HCT116 (cell line): ENCODE measurements at regions not wholly inside any gene's neighbourhood (a gene's known extent, or its start where the extent isn't known, plus 50 kb on each side); places are given as distances from the start of the nearest gene placed in this dataset.

ENCODE experiments used
- ATAC-seq: fragments of 200-7000 bp; cut with Tn5 transposase; 2 replicates; pipeline ENCODE4 v1.9.1; 2020; ENCODE audit warnings: mild to moderate bottlenecking, moderate library complexity
- BruUV-seq: library from RNA; stranded (reverse); fragments of 400-500 nt; replicated peaks from 2 replicates; lab custom pipeline; 2021; lab: Mats Ljungman, UMichigan
- CTCF ChIA-PET: fragments of 300-600 bp; sonication (Branson Sonifier 250); formaldehyde crosslinking; loops from one replicate; lab custom pipeline; 2021; ENCODE audit warnings: antibody characterized with exemption; lab: Charles Lee
- POLR2A ChIA-PET: fragments of 300-600, 350-600 bp; sonication (Branson Sonifier 250); formaldehyde crosslinking; loops from one replicate; lab custom pipeline; 2021; ENCODE audit warnings: antibody characterized with exemption; lab: Charles Lee
- RAD21 ChIA-PET, 2 experiments: fragments of 300-600 bp; sonication (Branson Sonifier 250); formaldehyde crosslinking; loops; one replicate each; lab custom pipeline; 2023; ENCODE audit warnings: low total read pairs in 2 of 2; ENCODE audit not compliant: uncharacterized antibody in 2 of 2, unreplicated experiment in 2 of 2, low non-redundant PET in 1 of 2; lab: Charles Lee
- DNase-seq: peaks from one replicate; pipeline ENCODE4 v3.0.0-alpha.2; 2010; ENCODE audit warnings: low read depth, low spot score
- H2AFZ ChIP-seq: fragments of 200-600 bp; shearing (Covaris generic), sonication (generic); 2 replicates; pipeline ENCODE4 v1.6.1; 2017; ENCODE audit warnings: low read depth, mixed run types, mixed read lengths, antibody characterized with exemption, low read length; ENCODE audit not compliant: poor library complexity, severe bottlenecking
- H3K27ac ChIP-seq: 2 replicates; pipeline ENCODE4 v1.5.1; 2012; ENCODE audit warnings: low read depth, low read length
- H3K27me3 ChIP-seq: fragments of 200-600 bp; sonication (generic); 2 replicates; pipeline ENCODE4 v1.6.1; 2016; ENCODE audit warnings: mixed run types, low read length, mixed read lengths; ENCODE audit not compliant: insufficient read depth
- H3K36me3 ChIP-seq, 2 experiments: fragments of 200-500 bp in 1 of 2; fragments of 200-600 bp in 1 of 2; sonication (Bioruptor generic) in 1 of 2; sonication (generic) in 1 of 2; 2 replicates each; pipeline versions ENCODE4 v1.5.1 to v1.6.1; 2014 to 2016; ENCODE audit warnings: low read length in 2 of 2, inconsistent platforms in 1 of 2, mixed read lengths in 1 of 2, mixed run types in 1 of 2; ENCODE audit not compliant: insufficient read depth in 2 of 2, control insufficient read depth in 1 of 2
- H3K4me1 ChIP-seq, 2 experiments: fragments of 200-600 bp in 1 of 2; sonication (generic) in 1 of 2; 2 replicates each; pipeline versions ENCODE4 v1.5.1 to v1.6.1; 2012 to 2017; ENCODE audit warnings: low read length in 2 of 2, inconsistent platforms in 1 of 2, mild to moderate bottlenecking in 1 of 2, mixed read lengths in 1 of 2, mixed run types in 1 of 2, moderate library complexity in 1 of 2; ENCODE audit not compliant: insufficient read depth in 2 of 2, control insufficient read depth in 1 of 2
- H3K4me2 ChIP-seq: fragments of 200-600 bp; sonication (generic); 2 replicates; pipeline ENCODE4 v1.6.1; 2017; ENCODE audit warnings: mixed run types, low read length, mixed read lengths
- H3K4me3 ChIP-seq, 2 experiments: fragments of 200-600 bp in 1 of 2; sonication (generic) in 1 of 2; replicated peaks in 1 of 2; 2 replicates each; pipeline ENCODE4 v1.5.1; 2011 to 2016; ENCODE audit warnings: low read length in 2 of 2, control low read depth in 1 of 2, low read depth in 1 of 2, mild to moderate bottlenecking in 1 of 2, mixed read lengths in 1 of 2, mixed run types in 1 of 2
- H3K79me2 ChIP-seq: fragments of 200-600 bp; sonication (generic); 2 replicates; pipeline ENCODE4 v1.6.1; 2017; ENCODE audit warnings: mild to moderate bottlenecking, mixed run types, low read length, moderate library complexity, mixed read lengths; ENCODE audit not compliant: insufficient read depth
- H3K9ac ChIP-seq: fragments of 200-600 bp; sonication (generic); 2 replicates; pipeline ENCODE4 v1.6.1; 2016; ENCODE audit warnings: low read length, mixed read lengths
- H3K9me2 ChIP-seq: fragments of 200-600 bp; sonication (generic), shearing (Covaris generic); 2 replicates; pipeline ENCODE4 v1.6.1; 2017; ENCODE audit warnings: mixed run types, mild to moderate bottlenecking, moderate library complexity; ENCODE audit not compliant: insufficient read depth
- H3K9me3 ChIP-seq, 2 experiments: fragments of 200-500 bp in 1 of 2; fragments of 200-600 bp in 1 of 2; sonication (Bioruptor generic) in 1 of 2; sonication (generic) in 1 of 2; 2 replicates each; pipeline ENCODE4 v1.6.1; 2014 to 2017; ENCODE audit warnings: low read length in 2 of 2, mixed read lengths in 2 of 2, inconsistent platforms in 1 of 2, low read depth in 1 of 2, mild to moderate bottlenecking in 1 of 2, mixed run types in 1 of 2, moderate library complexity in 1 of 2; ENCODE audit not compliant: control insufficient read depth in 1 of 2, insufficient read depth in 1 of 2
- H4K20me1 ChIP-seq: fragments of 200-600 bp; sonication (generic), shearing (Covaris generic); 2 replicates; pipeline ENCODE4 v1.6.1; 2017; ENCODE audit warnings: mixed run types, mild to moderate bottlenecking, moderate library complexity; ENCODE audit not compliant: insufficient read depth
- CEBPB ChIP-seq: IDR thresholded peaks from 2 replicates; pipeline ENCODE4 v1.6.1; 2012; ENCODE audit warnings: low read depth
- CTCF ChIP-seq, 3 experiments: fragments of 200-600 bp in 1 of 3; sonication (generic) in 1 of 3; IDR thresholded peaks in 2 of 3; conservative IDR thresholded peaks in 1 of 3; 2 replicates each; pipeline ENCODE4 v1.5.1; 2012 to 2017; ENCODE audit warnings: low read depth in 2 of 3, low read length in 2 of 3, antibody characterized with exemption in 1 of 3, borderline replicate concordance in 1 of 3, control low read depth in 1 of 3, mild to moderate bottlenecking in 1 of 3, mixed read lengths in 1 of 3, mixed run types in 1 of 3, moderate library complexity in 1 of 3; ENCODE audit not compliant: insufficient read depth in 1 of 3
- EGR1 ChIP-seq: IDR thresholded peaks from 2 replicates; pipeline ENCODE4 v1.6.1; 2012; ENCODE audit warnings: low read depth
- EZH2 ChIP-seq: fragments of 200-600 bp; sonication (generic); IDR thresholded peaks from 2 replicates; pipeline ENCODE4 v1.6.1; 2017; ENCODE audit warnings: antibody characterized with exemption, mixed run types
- FOSL1 ChIP-seq: IDR thresholded peaks from 2 replicates; pipeline ENCODE4 v1.6.1; 2012; ENCODE audit warnings: low read depth
- JUND ChIP-seq: IDR thresholded peaks from 2 replicates; pipeline ENCODE4 v1.6.1; 2012
- MAX ChIP-seq: IDR thresholded peaks from 2 replicates; pipeline ENCODE4 v1.6.1; 2012
- POLR2A ChIP-seq: IDR thresholded peaks from 2 replicates; pipeline ENCODE4 v1.7.0; 2011; ENCODE audit warnings: borderline replicate concordance; ENCODE audit not compliant: insufficient read depth, insufficient read length; ENCODE audit errors: extremely low read depth
- POLR2AphosphoS5 ChIP-seq: IDR thresholded peaks from 2 replicates; pipeline ENCODE4 v1.6.1; 2011; ENCODE audit warnings: mild to moderate bottlenecking, low read depth, low read length, moderate library complexity
- RAD21 ChIP-seq: IDR thresholded peaks from 2 replicates; pipeline ENCODE4 v1.6.1; 2012; ENCODE audit warnings: low read depth, mild to moderate bottlenecking
- REST ChIP-seq: IDR thresholded peaks from 2 replicates; pipeline ENCODE4 v1.6.1; 2012; ENCODE audit warnings: low read depth
- SIN3A ChIP-seq: IDR thresholded peaks from 2 replicates; pipeline ENCODE4 v1.6.1; 2012; ENCODE audit warnings: low read depth
- SP1 ChIP-seq: IDR thresholded peaks from 2 replicates; pipeline ENCODE4 v1.6.1; 2012; ENCODE audit warnings: low read depth
- ZFX ChIP-seq: fragments of 450-650 bp; IDR thresholded peaks from 2 replicates; pipeline ENCODE4 v1.6.1; 2017
- ZNF274 ChIP-seq: fragments of 200-500 bp; sonication (Bioruptor generic); IDR thresholded peaks from 2 replicates; pipeline ENCODE4 v1.6.1; 2014; ENCODE audit warnings: mild to moderate bottlenecking, low read depth, low read length, inconsistent platforms
- intact Hi-C: fragments of 100-400 bp; cut with micrococcal nuclease; formaldehyde crosslinking; loops from 2 replicates; pipeline ENCODE4 v1.10.0; 2022
- TF ChIP-seq, protein P1 (sequence below): IDR thresholded peaks from 2 replicates; pipeline ENCODE4 v1.6.1; 2012
- TF ChIP-seq, protein P2 (sequence below): IDR thresholded peaks from 2 replicates; pipeline ENCODE4 v1.6.1; 2011; ENCODE audit warnings: mild to moderate bottlenecking, low read length, moderate library complexity; ENCODE audit not compliant: insufficient replicate concordance; ENCODE audit errors: extremely low read depth

DNA sequence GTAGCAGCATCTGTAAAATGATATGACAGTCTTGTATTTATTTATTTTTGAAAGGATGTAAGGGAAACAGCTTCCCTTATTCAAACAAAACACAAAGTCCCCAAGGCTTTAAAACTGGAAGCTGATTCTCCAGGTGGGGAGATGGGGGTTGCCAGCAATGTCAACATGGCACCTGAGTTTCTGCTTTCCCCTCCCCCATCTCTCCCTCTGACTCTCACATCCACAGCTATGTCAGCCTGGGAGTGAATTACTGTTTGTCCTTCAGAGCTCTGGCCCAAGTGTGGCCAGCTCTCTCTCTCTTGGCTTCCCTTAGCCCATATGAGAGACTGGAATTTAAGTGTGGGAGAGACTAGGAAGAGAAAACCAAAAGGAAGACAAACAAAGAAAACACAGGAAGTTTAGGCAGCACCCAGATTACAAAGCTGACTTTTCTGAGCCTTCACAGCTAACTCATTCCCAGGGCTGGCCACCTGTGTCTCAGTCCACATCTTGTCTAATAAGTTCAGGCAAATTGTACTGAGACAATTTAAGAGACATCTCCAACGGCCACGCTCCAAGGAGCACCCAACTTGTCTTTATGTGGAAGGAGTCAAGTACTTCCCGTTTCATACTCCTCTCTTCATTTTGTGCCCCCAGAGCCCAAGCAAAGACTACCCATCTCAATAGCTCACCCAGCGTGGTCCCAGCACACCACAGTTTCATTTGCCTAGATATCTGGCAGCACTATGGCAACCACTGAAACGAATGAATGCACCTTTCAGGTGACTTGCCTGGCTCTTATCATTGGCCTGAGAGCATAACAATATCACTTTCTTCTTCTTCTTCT, 69.2 kb downstream of the SOX9 start (continued):
- no peak for TF ChIP-seq MAX
- TF ChIP-seq JUND = no peak
- TF ChIP-seq POLR2AphosphoS5 = no peak
- TF ChIP-seq EZH2 = no peak
- no peak for TF ChIP-seq ZFX
- TF ChIP-seq, protein P1, sequence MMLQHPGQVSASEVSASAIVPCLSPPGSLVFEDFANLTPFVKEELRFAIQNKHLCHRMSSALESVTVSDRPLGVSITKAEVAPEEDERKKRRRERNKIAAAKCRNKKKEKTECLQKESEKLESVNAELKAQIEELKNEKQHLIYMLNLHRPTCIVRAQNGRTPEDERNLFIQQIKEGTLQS = no peak
- no peak for TF ChIP-seq SP1
- no peak for TF ChIP-seq CEBPB
- no peak for TF ChIP-seq REST
- TF ChIP-seq FOSL1 = no peak
- TF ChIP-seq EGR1 = no peak

- Histone ChIP-seq H3K9ac (no peak overlapping the region), H3K79me2 (no peaks in the 10 kb centered on the region), H3K27me3 (no peaks in the 10 kb centered on the region), H3K36me3 (no peaks in the 10 kb centered on the region), H3K9me2 (no peaks in the 10 kb centered on the region), H3K4me3 (no peak overlapping the region), H3K9me3 (peaks cover 0 to 7% of the 10 kb centered on the region in 2 experiments; a peak in 1 of 4 replicates), H3K4me1 (no peaks in the 10 kb centered on the region), H3K27ac (no peak overlapping the region), H3K4me2 (no peak overlapping the region), H2AFZ (no peak overlapping the region), H4K20me1 (no peaks in the 10 kb centered on the region)
- ATAC-seq (no peak), DNase-seq (no peak)
- RAD21 ChIA-PET = no interaction called here
- POLR2A ChIA-PET = no interaction called here
- BruUV-seq = no TSS peak
- CTCF ChIA-PET = no interaction called here
- intact Hi-C loops = no loop called here
- TF ChIP-seq POLR2A (no peak), JUND (no peak), SIN3A (no peak), RAD21 (no peak), SP1 (no peak), FOSL1 (no peak), EGR1 (no peak), ZNF274 (no peak), CTCF (IDR thresholded peaks at IDR 0.05 in 2 of 3, conservative IDR thresholded peaks at IDR 0.05 in 1 of 3; ENCODE audit: borderline replicate concordance in 1 of 3, insufficient read depth in 1 of 3, low read depth in 2 of 3, low read length in 2 of 3) (no peak)
- TF ChIP-seq, protein P2, sequence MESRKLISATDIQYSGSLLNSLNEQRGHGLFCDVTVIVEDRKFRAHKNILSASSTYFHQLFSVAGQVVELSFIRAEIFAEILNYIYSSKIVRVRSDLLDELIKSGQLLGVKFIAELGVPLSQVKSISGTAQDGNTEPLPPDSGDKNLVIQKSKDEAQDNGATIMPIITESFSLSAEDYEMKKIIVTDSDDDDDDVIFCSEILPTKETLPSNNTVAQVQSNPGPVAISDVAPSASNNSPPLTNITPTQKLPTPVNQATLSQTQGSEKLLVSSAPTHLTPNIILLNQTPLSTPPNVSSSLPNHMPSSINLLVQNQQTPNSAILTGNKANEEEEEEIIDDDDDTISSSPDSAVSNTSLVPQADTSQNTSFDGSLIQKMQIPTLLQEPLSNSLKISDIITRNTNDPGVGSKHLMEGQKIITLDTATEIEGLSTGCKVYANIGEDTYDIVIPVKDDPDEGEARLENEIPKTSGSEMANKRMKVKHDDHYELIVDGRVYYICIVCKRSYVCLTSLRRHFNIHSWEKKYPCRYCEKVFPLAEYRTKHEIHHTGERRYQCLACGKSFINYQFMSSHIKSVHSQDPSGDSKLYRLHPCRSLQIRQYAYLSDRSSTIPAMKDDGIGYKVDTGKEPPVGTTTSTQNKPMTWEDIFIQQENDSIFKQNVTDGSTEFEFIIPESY = no peak
- TF ChIP-seq, protein P1 = no peak
Measured at GRCh38 chr17:72191356-72191755, 70.5 kb downstream of the SOX9 start.
